ENCODE measurements at regions not wholly inside any gene's neighbourhood (a gene's known extent, or its start where the extent isn't known, plus 50 kb on each side); places are given as distances from the start of the nearest gene placed in this dataset.

- Mint-ChIP-seq H3K4me1 (no peaks in the 10 kb centered on the region), H3K9me3 (no peaks in the 10 kb centered on the region), H3K4me3 (no peak overlapping the region), H3K27me3 (ENCODE audit: low read depth) (no peaks in the 10 kb centered on the region), H3K36me3 (no peaks in the 10 kb centered on the region), H3K27ac (no peak overlapping the region)
- ChIA-PET POLR2A (no interaction called here), CTCF (no interaction called here)
- ATAC-seq (no peak), DNase-seq (ENCODE audit: low spot score) (no peak)
- TF ChIP-seq ATF1 (CRISPR knock-in tag; IDR thresholded peaks at IDR 0.05) (no peak), USF2 (CRISPR knock-in tag; IDR thresholded peaks at IDR 0.05) (no peak), ZNF671 (CRISPR knock-in tag; IDR thresholded peaks at IDR 0.05) (no peak), OVOL2 (CRISPR knock-in tag; IDR thresholded peaks at IDR 0.05; ENCODE audit: borderline replicate concordance) (no peak), ZNF281 (CRISPR knock-in tag; IDR thresholded peaks at IDR 0.05) (no peak), NFYB (CRISPR knock-in tag; conservative IDR thresholded peaks at IDR 0.05; ENCODE audit: low read depth) (no peak), TEAD1 (CRISPR knock-in tag; IDR thresholded peaks at IDR 0.05) (no peak), HMGA2 (CRISPR knock-in tag; IDR thresholded peaks at IDR 0.05) (no peak), E2F4 (CRISPR knock-in tag; IDR thresholded peaks at IDR 0.05; ENCODE audit: borderline replicate concordance, low read depth) (no peak)
Measured at GRCh38 chr13:61695147-61695546, 279.5 kb upstream of the PCDH20 start.

DNA sequence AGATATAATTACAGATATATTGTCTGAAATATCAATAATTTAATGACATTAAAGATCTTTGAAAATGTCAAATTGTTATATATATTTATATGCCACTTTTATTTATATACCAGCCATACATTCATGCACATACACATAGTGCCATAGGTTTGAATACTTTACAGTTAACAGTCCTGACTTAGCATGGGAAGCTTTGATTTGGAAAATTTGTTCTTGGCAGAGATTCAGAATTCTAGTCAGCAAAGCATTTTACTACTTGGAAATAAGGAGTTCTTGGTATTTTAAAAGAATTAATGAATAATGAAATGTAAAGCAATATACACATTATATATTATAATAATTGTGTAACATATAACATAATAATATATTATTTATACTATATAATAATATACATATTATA, 277.0 kb upstream of the PCDH20 start:
- ChIA-PET POLR2A (no interaction called here), CTCF (no interaction called here)
- DNase-seq (ENCODE audit: low spot score): no peak
- Mint-ChIP-seq H3K4me3 (no peak overlapping the region), H3K27me3 (ENCODE audit: low read depth) (no peaks in the 10 kb centered on the region), H3K9me3 (no peaks in the 10 kb centered on the region), H3K4me1 (no peaks in the 10 kb centered on the region), H3K27ac (no peak overlapping the region), H3K36me3 (no peaks in the 10 kb centered on the region)
- ATAC-seq: no peak
- TF ChIP-seq ATF6 (CRISPR knock-in tag; IDR thresholded peaks at IDR 0.05) (no peak), NR2C2 (CRISPR knock-in tag; IDR thresholded peaks at IDR 0.05) (no peak), ZNF317 (CRISPR knock-in tag; IDR thresholded peaks at IDR 0.05; ENCODE audit: borderline replicate concordance, low read depth) (no peak)

DNA sequence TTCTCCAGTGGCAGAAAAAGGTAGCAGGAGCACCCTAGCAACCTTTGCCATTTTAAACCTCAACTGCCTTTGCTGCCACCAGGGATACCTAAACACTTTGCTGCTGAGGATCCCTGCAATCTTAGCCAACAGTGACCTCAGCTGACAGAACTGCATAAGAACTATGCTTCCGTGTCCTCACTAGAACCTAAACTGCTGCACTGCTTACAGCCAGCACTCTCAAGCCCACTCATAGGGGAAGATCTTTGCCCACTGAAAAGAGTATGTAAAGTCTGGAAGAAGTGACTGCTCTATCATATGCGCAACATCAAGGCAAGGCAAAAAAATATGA, 270.0 kb upstream of the PCDH20 start:
- Mint-ChIP-seq H3K36me3 (peaks cover 8% of the 10 kb centered on the region), H3K4me1 (no peaks in the 10 kb centered on the region), H3K27ac (no peak overlapping the region), H3K4me3 (no peak overlapping the region), H3K27me3 (ENCODE audit: low read depth) (no peaks in the 10 kb centered on the region), H3K9me3 (peaks cover 44% of the 10 kb centered on the region)
- peak; percentile 99 for ATAC-seq
- TF ChIP-seq FOXJ3 (CRISPR knock-in tag; IDR thresholded peaks at IDR 0.05; ENCODE audit: borderline replicate concordance) (no peak), NR1H2 (CRISPR knock-in tag; IDR thresholded peaks at IDR 0.05) (no peak)
- TF ChIP-seq, protein P1, sequence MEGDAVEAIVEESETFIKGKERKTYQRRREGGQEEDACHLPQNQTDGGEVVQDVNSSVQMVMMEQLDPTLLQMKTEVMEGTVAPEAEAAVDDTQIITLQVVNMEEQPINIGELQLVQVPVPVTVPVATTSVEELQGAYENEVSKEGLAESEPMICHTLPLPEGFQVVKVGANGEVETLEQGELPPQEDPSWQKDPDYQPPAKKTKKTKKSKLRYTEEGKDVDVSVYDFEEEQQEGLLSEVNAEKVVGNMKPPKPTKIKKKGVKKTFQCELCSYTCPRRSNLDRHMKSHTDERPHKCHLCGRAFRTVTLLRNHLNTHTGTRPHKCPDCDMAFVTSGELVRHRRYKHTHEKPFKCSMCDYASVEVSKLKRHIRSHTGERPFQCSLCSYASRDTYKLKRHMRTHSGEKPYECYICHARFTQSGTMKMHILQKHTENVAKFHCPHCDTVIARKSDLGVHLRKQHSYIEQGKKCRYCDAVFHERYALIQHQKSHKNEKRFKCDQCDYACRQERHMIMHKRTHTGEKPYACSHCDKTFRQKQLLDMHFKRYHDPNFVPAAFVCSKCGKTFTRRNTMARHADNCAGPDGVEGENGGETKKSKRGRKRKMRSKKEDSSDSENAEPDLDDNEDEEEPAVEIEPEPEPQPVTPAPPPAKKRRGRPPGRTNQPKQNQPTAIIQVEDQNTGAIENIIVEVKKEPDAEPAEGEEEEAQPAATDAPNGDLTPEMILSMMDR (IDR thresholded peaks at IDR 0.05): 0 out of 2 replicates have a peak, but pooled peaks have one; percentile 14
- ChIA-PET CTCF (interaction anchor here (1.7 kb wide), 1 partner anchor 269 kb away, joined by 5 read pairs; no protein-coding TSS in a partner anchor), POLR2A (no interaction called here)
- peak; percentile 28 for DNase-seq (ENCODE audit: low spot score)
